Sigmoid colon (tissue), 4 donors: ENCODE measurements at regions not wholly inside any gene's neighbourhood (a gene's known extent, or its start where the extent isn't known, plus 50 kb on each side); places are given as distances from the start of the nearest gene placed in this dataset.

ENCODE experiments used
- CTCF ChIP-seq, 4 experiments: fragments of 450-650 bp in 3 of 4; fragments of 200-600 bp in 1 of 4; IDR thresholded peaks; one replicate each; pipeline ENCODE4 v1.5.1; 2016 to 2019; ENCODE audit warnings: antibody characterized with exemption in 4 of 4, mild to moderate bottlenecking in 3 of 4, moderate library complexity in 2 of 4
- EP300 ChIP-seq, 4 donors: sonication (generic); formaldehyde crosslinking; IDR thresholded peaks; one replicate each; pipeline ENCODE4 v1.6.1; 2017; ENCODE audit warnings: antibody characterized with exemption in 4 of 4

GRCh38 chr6:49118478-49118877 is 344.6 kb downstream of the MMUT start:
- TF ChIP-seq EP300 (IDR thresholded peaks at IDR 0.05): no peak
- TF ChIP-seq CTCF (IDR thresholded peaks at IDR 0.05): no peak
